Adipocyte (in vitro differentiated cells): ENCODE measurements at regions not wholly inside any gene's neighbourhood (a gene's known extent, or its start where the extent isn't known, plus 50 kb on each side); places are given as distances from the start of the nearest gene placed in this dataset.

ENCODE experiments used
- DNase-seq: peaks from one replicate; pipeline ENCODE4 v3.0.0-alpha.2; 2015; ENCODE audit warnings: low read depth
- H3K27me3 ChIP-seq: replicated peaks from 2 replicates; pipeline ENCODE4 v1.7.0; 2013; ENCODE audit warnings: mild to moderate bottlenecking, low read length, moderate library complexity; ENCODE audit not compliant: control insufficient read depth, insufficient read depth
- H3K36me3 ChIP-seq: 2 replicates; pipeline ENCODE4 v1.7.0; 2013; ENCODE audit warnings: low read length, mild to moderate bottlenecking, moderate library complexity; ENCODE audit not compliant: control insufficient read depth, insufficient read depth, severe bottlenecking
- H3K4me1 ChIP-seq: 2 replicates; pipeline ENCODE4 v1.7.0; 2013; ENCODE audit warnings: mild to moderate bottlenecking, low read length, moderate library complexity; ENCODE audit not compliant: control insufficient read depth, insufficient read depth
- H3K4me3 ChIP-seq: 2 replicates; pipeline ENCODE4 v1.7.0; 2013; ENCODE audit warnings: mild to moderate bottlenecking, low read length, moderate library complexity
- H3K9ac ChIP-seq: 2 replicates; pipeline ENCODE4 v1.7.0; 2013; ENCODE audit warnings: mild to moderate bottlenecking, low read length, moderate library complexity
- H3K9me3 ChIP-seq: 2 replicates; pipeline ENCODE4 v1.7.0; 2013; ENCODE audit warnings: mild to moderate bottlenecking, low read length, moderate library complexity; ENCODE audit not compliant: control insufficient read depth

DNA sequence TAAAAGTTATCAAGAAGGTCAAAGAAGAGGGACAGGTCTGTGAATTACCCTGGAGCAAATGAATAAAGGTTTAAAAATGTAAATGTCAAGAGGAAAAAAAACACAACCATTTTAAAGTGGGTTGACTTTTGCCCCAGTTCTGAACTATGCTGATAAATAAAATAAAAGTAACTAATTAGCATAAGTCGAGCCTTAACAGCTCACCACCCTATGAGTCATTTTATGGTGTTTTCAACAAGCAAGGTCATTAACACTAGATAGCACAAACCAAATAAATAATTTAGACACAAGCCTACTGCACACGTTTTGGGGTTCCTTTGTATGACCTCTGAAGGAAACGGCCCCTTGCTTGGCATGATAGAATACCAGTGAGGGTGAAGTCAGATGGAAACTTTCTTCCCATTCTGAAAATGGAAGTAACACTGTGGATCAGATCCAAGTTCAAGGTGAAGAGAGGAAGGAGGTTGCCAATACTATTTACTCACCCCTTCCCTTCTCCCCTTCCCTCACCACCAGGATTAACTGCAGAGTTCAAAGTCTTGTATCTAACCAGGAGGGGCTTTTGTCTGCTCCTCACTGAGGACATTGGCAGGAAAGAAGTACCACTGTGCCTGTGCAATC, 380.0 kb upstream of the ACVR2A start:
- H3K27me3 ChIP-seq: no peaks in the 10 kb centered on the region
- H3K4me3 ChIP-seq: no peak overlapping the region
- peaks cover 17% of the 10 kb centered on the region for H3K4me1 ChIP-seq
- H3K9ac ChIP-seq: no peak overlapping the region
- H3K36me3 ChIP-seq: no peaks in the 10 kb centered on the region
- no peak for DNase-seq
- H3K9me3 ChIP-seq: no peaks in the 10 kb centered on the region

DNA sequence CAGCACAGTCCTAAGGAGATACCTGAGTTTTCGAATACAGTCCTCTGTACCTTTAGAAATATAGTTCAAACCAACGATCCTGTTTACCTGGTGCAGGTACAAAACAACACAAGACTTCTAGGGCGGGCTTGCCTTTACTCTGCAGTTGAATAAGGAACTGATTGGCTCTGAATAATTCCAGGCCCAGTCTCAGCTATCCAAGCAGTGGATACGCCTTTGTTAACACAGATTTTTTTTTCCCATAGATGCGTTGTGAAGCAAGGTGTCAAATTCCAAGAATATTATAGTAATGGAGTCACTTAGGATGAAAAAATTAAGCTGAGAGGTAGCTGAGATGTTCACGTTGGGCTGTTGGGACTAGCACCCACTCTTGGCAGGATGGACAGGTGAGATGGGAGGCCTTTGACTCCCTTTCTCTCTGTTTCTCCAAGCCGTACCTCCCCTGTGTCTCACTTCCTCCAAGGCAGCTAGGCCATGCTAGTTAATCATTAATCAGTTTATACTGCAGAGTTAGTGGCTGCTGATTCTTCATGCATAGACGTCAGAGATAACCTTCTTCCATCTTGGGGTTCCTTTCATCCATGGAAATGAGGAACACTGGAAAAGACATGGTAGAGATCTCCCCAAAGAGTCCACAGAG, 380.8 kb upstream of the ACVR2A start:
- no peaks in the 10 kb centered on the region for H3K27me3 ChIP-seq
- H3K4me3 ChIP-seq: no peak overlapping the region
- peaks cover 22% of the 10 kb centered on the region for H3K4me1 ChIP-seq
- H3K9ac ChIP-seq: no peak overlapping the region
- no peaks in the 10 kb centered on the region for H3K36me3 ChIP-seq
- DNase-seq: no peak
- H3K9me3 ChIP-seq: no peaks in the 10 kb centered on the region

DNA sequence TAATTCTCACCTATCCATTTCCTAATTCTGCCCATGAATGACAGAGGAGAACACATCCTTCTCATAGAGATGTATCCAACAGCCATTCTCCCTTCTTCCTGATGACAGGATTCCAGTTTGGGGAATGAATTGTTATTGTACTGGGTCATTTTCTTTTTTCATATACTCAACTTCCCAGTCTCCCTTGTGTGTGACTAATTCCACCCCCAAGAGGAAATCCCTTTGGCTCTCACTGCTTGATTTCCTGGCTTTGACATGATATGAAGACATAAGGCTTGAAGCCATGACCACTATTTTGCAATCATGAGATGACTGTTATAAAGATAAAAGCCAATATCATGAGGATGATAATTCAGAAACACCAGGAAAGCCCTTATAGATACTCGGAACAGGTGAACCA, 384.7 kb upstream of the ACVR2A start:
- Histone ChIP-seq H3K9ac (no peak overlapping the region), H3K4me3 (peak overlapping the region; percentile 66), H3K36me3 (no peaks in the 10 kb centered on the region), H3K9me3 (no peaks in the 10 kb centered on the region), H3K4me1 (peaks cover 36% of the 10 kb centered on the region), H3K27me3 (no peaks in the 10 kb centered on the region)
- no peak for DNase-seq

DNA sequence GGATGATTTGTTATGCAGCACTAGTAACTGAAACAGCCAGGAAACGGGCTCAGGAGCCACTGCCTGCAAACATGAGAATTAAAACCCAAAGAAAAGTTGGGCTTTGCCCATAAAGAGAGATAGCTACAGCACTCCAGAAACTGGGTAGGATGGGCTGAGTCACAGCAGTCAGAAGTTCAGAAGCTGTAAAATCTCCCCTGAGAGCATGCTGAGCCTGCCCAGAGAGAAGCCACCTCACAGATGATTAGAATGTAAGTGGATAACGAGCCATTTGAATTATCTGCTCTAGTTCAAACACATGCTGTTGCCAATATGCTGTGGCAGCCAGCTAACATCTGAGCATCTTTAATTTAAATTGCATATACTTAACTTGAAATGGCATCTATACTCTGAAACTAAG, 388.1 kb upstream of the ACVR2A start:
- Histone ChIP-seq H3K9ac (no peak overlapping the region), H3K9me3 (no peaks in the 10 kb centered on the region), H3K4me3 (no peak overlapping the region), H3K27me3 (peaks cover 6% of the 10 kb centered on the region), H3K4me1 (peaks cover 38% of the 10 kb centered on the region), H3K36me3 (no peaks in the 10 kb centered on the region)
- DNase-seq: no peak

DNA sequence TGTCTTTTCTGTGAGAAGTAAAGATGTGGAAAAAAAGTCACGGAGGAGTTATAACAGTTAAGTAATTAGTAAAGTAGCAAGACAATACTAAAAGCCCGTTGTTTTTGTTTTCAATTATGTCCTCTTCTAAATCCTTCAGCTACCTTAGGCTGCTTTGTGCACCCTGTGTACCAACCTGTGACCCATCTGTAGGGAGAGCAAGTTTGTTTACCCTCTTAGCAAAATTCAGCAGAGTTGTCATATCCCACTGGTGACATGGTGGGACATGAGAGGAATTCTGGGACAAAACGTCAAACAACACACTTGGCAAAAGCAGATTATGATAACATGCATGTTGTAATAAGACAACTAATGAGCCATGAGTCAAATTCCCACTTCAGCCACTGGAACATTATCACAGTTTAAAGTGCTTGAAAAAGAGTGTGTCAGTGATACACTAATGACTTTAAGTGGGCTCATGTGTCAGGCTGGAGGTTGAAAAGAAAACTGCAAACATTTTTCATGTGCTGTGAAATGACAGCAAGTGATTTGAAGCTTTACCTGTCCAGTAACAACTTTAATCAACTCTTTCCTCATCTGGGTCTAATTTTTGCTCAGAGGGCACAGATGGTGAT, 392.8 kb upstream of the ACVR2A start:
- H3K4me3 ChIP-seq: no peak overlapping the region
- DNase-seq: no peak

DNA sequence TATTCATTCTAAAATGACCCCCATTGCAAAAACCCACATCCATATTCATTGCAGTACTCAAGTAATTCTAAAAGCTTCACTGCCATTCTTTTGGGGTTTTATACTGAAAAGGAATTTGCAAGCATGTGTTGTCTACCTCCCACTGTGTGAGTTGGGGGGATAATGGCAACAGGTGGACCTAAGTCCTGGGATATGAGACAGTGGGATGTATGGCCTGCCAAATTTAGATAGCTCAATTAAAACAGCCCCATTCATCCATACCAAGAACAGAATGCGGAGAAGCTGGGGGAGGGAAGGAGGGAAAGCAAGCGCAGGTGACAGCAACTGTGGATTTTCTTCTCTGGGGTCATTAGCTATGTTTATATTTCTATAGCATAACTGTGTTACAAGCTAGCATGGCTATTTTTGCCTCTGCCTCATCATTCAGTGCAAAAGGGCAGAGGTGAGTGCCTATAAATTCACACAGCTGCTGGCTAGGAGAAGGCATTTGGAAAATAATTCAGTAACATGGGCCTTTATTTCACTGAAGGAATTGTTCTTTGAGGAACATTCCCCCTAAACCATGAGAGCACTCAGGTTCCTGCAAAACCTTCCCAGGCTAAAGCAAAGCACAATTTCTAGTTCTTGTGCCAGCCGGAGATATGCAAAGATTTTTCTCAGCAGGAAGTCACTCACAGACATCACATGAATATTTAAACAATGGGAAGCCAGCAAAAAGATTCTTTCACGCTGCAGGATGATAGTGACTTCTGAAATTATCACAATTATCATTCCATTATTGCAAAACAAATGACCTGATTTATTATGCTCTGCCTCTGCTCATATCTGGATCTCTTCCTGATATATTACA, 393.9 kb upstream of the ACVR2A start:
- DNase-seq: no peak
- H3K9me3 ChIP-seq: no peaks in the 10 kb centered on the region
- peaks cover 26% of the 10 kb centered on the region for H3K4me1 ChIP-seq
- H3K27me3 ChIP-seq: peaks cover 6% of the 10 kb centered on the region
- peak overlapping the region; percentile 31 for H3K4me3 ChIP-seq
- H3K36me3 ChIP-seq: no peaks in the 10 kb centered on the region
- H3K9ac ChIP-seq: no peak overlapping the region

More for the DNA sequence above, 392.8 kb upstream of the ACVR2A start:
- Histone ChIP-seq H3K4me1 (peaks cover 37% of the 10 kb centered on the region), H3K36me3 (no peaks in the 10 kb centered on the region), H3K27me3 (peaks cover 6% of the 10 kb centered on the region), H3K9me3 (no peaks in the 10 kb centered on the region), H3K9ac (no peak overlapping the region)

DNA sequence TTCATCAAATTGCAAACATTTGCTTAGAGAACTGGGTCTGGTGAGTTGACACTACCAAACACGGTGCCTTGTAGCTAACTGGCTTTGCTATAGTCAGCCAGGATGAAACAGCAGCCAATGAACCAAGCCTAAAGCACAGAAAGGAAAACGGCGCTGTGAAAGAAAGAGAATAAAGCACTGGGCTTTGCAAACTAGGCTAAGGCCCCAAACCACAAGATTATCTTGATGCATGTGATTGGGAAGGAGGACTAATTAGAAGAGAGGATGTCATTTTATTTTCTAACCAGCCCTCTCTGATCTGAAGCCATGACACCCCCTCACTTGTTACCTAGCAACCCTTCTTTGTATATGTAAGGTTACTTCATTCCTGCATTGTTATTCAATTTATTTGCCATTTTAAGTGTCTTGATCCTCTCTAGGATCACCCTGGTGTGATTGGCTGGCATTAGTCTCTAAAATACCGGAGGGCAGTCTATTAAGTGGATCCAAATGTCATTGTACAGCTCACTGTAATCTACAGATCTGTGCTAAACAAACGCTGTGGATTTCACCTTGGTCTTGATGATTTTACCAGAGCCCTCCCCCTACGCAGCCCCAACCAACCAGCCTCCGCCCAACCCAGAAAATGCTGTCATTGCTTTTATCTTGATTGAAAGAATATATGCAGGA, 395.4 kb upstream of the ACVR2A start:
- no peak for DNase-seq
- Histone ChIP-seq H3K9me3 (no peaks in the 10 kb centered on the region), H3K4me3 (no peak overlapping the region), H3K27me3 (peaks cover 6% of the 10 kb centered on the region), H3K4me1 (peaks cover 19% of the 10 kb centered on the region), H3K9ac (no peak overlapping the region), H3K36me3 (no peaks in the 10 kb centered on the region)

DNA sequence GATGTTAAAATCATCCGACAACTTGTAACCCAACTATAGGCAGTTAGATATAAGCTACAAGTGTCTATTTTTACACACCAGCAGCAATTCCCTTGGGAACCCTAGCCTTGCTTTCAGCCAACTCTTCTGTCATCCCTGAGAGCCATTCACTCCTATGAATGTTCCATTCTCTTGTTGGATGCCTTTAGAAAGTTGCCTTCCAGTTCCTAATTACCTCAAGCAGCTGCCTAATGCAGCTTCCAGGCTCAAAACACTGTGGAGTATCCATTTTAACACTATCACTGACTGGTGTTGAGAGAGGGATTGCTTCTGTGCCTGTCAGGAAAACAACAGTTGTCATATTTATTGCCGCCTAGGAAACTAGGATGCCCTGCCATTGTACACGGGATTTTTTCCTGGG, 402.0 kb upstream of the ACVR2A start:
- H3K4me3 ChIP-seq: no peak overlapping the region
- DNase-seq: no peak

DNA sequence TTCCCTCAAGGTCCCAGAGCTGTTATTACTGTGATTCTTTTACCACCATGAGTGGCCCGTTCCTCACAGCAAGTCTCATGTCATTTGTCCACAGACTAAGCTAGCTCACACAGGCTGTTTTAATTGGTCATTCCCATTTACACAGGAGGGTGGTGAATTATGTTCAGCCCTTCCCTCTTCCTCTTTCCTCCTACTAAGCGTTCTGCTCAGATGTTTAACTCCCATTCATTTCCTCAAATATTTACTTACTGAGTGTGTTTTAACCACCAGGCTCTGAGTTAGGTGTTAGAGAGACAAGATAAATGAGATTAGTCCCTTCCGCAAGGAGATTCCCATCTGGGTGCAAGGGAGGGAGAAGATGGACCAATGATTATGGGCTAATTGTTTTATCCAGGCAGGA, 403.6 kb upstream of the ACVR2A start:
- H3K4me3 ChIP-seq: no peak overlapping the region
- no peaks in the 10 kb centered on the region for H3K36me3 ChIP-seq
- H3K9me3 ChIP-seq: no peaks in the 10 kb centered on the region
- no peak overlapping the region for H3K9ac ChIP-seq
- H3K27me3 ChIP-seq: no peaks in the 10 kb centered on the region
- H3K4me1 ChIP-seq: no peaks in the 10 kb centered on the region
- no peak for DNase-seq

More for the DNA sequence above, 402.0 kb upstream of the ACVR2A start:
- Histone ChIP-seq H3K36me3 (no peaks in the 10 kb centered on the region), H3K9me3 (no peaks in the 10 kb centered on the region), H3K4me1 (no peaks in the 10 kb centered on the region), H3K27me3 (no peaks in the 10 kb centered on the region), H3K9ac (no peak overlapping the region)

DNA sequence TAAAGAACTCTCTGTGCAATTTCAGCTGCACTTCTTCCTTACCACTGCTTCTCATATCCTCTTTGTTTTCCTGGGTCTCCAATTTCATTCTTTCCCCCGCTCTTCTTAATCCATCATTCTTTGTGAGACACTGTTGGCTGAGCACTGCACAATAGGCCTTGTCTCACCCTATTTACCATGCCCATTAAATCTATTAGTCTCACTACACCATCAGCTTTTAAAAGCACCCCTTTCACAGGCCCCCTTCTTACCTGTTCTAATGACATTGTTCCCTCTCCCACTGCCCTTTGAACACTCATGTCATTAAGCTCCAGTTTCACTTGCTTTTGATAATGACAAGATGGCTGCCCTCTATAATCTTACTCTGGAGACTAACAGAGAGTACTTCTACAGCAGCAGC, 404.1 kb upstream of the ACVR2A start:
- H3K9ac ChIP-seq: no peak overlapping the region
- DNase-seq: no peak
- H3K9me3 ChIP-seq: no peaks in the 10 kb centered on the region
- no peaks in the 10 kb centered on the region for H3K4me1 ChIP-seq
- no peaks in the 10 kb centered on the region for H3K27me3 ChIP-seq
- no peaks in the 10 kb centered on the region for H3K36me3 ChIP-seq
- no peak overlapping the region for H3K4me3 ChIP-seq

DNA sequence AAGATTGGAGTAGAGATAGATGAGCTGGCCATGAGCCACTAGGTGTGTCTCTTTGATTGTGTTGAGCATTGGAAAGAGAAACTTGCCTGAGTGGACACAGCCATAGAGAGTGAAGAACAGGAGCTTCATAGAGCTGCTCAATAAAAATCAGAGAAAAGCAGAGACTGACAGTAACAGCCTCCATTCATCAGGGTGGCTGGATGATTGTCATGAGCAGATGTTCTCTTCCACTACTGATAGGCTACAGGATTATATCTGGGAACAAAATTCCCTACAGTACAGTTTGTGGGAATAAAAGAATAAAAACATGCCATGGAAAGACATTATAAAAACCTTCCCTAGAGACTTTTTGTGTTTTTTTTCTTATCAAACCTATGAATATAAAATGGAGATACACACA, 404.8 kb upstream of the ACVR2A start:
- no peaks in the 10 kb centered on the region for H3K27me3 ChIP-seq
- DNase-seq: no peak

More for the DNA sequence above, 404.8 kb upstream of the ACVR2A start:
- Histone ChIP-seq H3K9ac (no peak overlapping the region), H3K4me1 (no peaks in the 10 kb centered on the region), H3K36me3 (no peaks in the 10 kb centered on the region), H3K4me3 (no peak overlapping the region), H3K9me3 (no peaks in the 10 kb centered on the region)
